Astrocyte (in vitro differentiated cells and primary cell): ENCODE measurements at regions not wholly inside any gene's neighbourhood (a gene's known extent, or its start where the extent isn't known, plus 50 kb on each side); places are given as distances from the start of the nearest gene placed in this dataset.

Experiments
- EZH2 ChIP-seq: IDR thresholded peaks from 2 replicates; pipeline ENCODE4 v1.6.1; 2012; ENCODE audit warnings: mild to moderate bottlenecking, low read length, inconsistent platforms; ENCODE audit not compliant: insufficient read depth
- TF ChIP-seq, protein P1 (sequence below): IDR thresholded peaks from 2 replicates; pipeline ENCODE4 v1.5.1; 2011; ENCODE audit warnings: low read depth, mild to moderate bottlenecking, inconsistent platforms, low read length, moderate library complexity; ENCODE audit not compliant: insufficient read depth

DNA sequence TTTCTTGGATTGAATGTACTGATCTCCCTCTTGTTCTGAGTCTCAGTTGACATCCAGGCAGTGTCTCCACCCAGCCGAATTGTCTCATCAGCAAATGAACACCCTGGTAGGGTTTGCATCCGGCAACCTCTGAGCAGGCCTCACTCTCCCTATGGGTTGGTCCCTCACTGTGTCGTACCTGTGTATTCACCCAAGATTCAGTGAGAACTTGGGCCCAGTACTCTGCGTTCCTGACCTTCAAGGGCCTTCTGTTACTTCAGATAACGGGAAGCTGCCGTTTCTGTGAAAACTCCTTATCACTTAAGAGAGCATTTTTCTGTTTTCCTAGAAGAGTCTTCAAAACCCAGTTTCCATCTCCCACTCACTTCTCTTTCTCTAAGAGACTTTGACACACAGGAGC lies 915.6 kb downstream of the TBC1D22A start:
- TF ChIP-seq, protein P1, sequence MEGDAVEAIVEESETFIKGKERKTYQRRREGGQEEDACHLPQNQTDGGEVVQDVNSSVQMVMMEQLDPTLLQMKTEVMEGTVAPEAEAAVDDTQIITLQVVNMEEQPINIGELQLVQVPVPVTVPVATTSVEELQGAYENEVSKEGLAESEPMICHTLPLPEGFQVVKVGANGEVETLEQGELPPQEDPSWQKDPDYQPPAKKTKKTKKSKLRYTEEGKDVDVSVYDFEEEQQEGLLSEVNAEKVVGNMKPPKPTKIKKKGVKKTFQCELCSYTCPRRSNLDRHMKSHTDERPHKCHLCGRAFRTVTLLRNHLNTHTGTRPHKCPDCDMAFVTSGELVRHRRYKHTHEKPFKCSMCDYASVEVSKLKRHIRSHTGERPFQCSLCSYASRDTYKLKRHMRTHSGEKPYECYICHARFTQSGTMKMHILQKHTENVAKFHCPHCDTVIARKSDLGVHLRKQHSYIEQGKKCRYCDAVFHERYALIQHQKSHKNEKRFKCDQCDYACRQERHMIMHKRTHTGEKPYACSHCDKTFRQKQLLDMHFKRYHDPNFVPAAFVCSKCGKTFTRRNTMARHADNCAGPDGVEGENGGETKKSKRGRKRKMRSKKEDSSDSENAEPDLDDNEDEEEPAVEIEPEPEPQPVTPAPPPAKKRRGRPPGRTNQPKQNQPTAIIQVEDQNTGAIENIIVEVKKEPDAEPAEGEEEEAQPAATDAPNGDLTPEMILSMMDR = no peak
- no peak for TF ChIP-seq EZH2
